ENCODE measurements at regions not wholly inside any gene's neighbourhood (a gene's known extent, or its start where the extent isn't known, plus 50 kb on each side); places are given as distances from the start of the nearest gene placed in this dataset.

GRCh38 chr3:147672436-147672835 is 263.3 kb downstream of the ZIC1 start:
- Mint-ChIP-seq H3K27me3 (ENCODE audit: insufficient read depth, low read depth, poor library complexity) (no peaks in the 10 kb centered on the region), H3K4me1 (no peaks in the 10 kb centered on the region)
- ATAC-seq = no peak

GRCh38 chr3:147675761-147676160 is 266.6 kb downstream of the ZIC1 start:
- no peaks in the 10 kb centered on the region for H3K27me3 Mint-ChIP-seq (ENCODE audit: insufficient read depth, low read depth, poor library complexity)
- TF ChIP-seq REST (IDR thresholded peaks at IDR 0.05; ENCODE audit: unreplicated experiment) = no peak
- TF ChIP-seq CREB1 (CRISPR knock-in tag; IDR thresholded peaks at IDR 0.05; ENCODE audit: low read depth) = no peak
- TF ChIP-seq STAT1 (IDR thresholded peaks at IDR 0.05; ENCODE audit: unreplicated experiment) = no peak
- TF ChIP-seq ZNF462 (CRISPR knock-in tag; IDR thresholded peaks at IDR 0.05) = no peak
- TF ChIP-seq CTCF (conservative IDR thresholded peaks at IDR 0.05; ENCODE audit: low read depth in 2 of 2) = no peak
- no peak for TF ChIP-seq JUNB (IDR thresholded peaks at IDR 0.05; ENCODE audit: unreplicated experiment)
- no peak for TF ChIP-seq POLR2AphosphoS5 (IDR thresholded peaks at IDR 0.05; ENCODE audit: low read depth)
- TF ChIP-seq NANOG (IDR thresholded peaks at IDR 0.05; ENCODE audit: borderline replicate concordance) = no peak
- no peak for TF ChIP-seq EZH2phosphoT487 (IDR thresholded peaks at IDR 0.05; ENCODE audit: unreplicated experiment)
- TF ChIP-seq EZH2 (IDR thresholded peaks at IDR 0.05; ENCODE audit: low read depth, unreplicated experiment) = no peak
- TF ChIP-seq ZNF331 (CRISPR knock-in tag; IDR thresholded peaks at IDR 0.05; ENCODE audit: low read depth) = no peak

More at GRCh38 chr3:147672436-147672835, 263.3 kb downstream of the ZIC1 start:
- H3K4me3 ChIP-seq = no peak overlapping the region
- H3K4me1 ChIP-seq (ENCODE audit: insufficient read depth) = no peaks in the 10 kb centered on the region
- TF ChIP-seq STAT1 (IDR thresholded peaks at IDR 0.05; ENCODE audit: unreplicated experiment) (no peak), ZNF114 (CRISPR knock-in tag; IDR thresholded peaks at IDR 0.05) (no peak), CREB1 (CRISPR knock-in tag; IDR thresholded peaks at IDR 0.05; ENCODE audit: low read depth) (no peak), JUNB (IDR thresholded peaks at IDR 0.05; ENCODE audit: unreplicated experiment) (no peak)
- H3K27ac Mint-ChIP-seq = no peak overlapping the region
- no peaks in the 10 kb centered on the region for H4K20me1 ChIP-seq (replicated peaks; ENCODE audit: insufficient read depth)
- H3K79me2 ChIP-seq (replicated peaks; ENCODE audit: insufficient read depth) = no peaks in the 10 kb centered on the region
- H3K36me3 ChIP-seq (ENCODE audit: insufficient read depth) = no peaks in the 10 kb centered on the region
- H3K27ac ChIP-seq (ENCODE audit: low read depth) = no peak overlapping the region
- H3K4me3 Mint-ChIP-seq = no peak overlapping the region
- no peaks in the 10 kb centered on the region for H3K27me3 ChIP-seq (ENCODE audit: insufficient read depth)
- H3K9me3 Mint-ChIP-seq = no peaks in the 10 kb centered on the region
- H3K9me2 ChIP-seq (ENCODE audit: insufficient read depth) = no peaks in the 10 kb centered on the region
- no peak for DNase-seq (ENCODE audit: low spot score)
- no peak overlapping the region for H3K4me2 ChIP-seq
- no peaks in the 10 kb centered on the region for H3K36me3 Mint-ChIP-seq (ENCODE audit: low read depth)
- no peaks in the 10 kb centered on the region for H3F3A ChIP-seq (replicated peaks; ENCODE audit: low read depth)
- no peak overlapping the region for H2AFZ ChIP-seq

More at GRCh38 chr3:147675761-147676160, 266.6 kb downstream of the ZIC1 start:
- H3K79me2 ChIP-seq (replicated peaks; ENCODE audit: insufficient read depth) = no peaks in the 10 kb centered on the region
- H3K27ac ChIP-seq (ENCODE audit: low read depth) = no peak overlapping the region
- H3K4me2 ChIP-seq = no peak overlapping the region
- ATAC-seq (no peak), DNase-seq (ENCODE audit: low spot score) (no peak)
- no peaks in the 10 kb centered on the region for H3K27me3 ChIP-seq (ENCODE audit: insufficient read depth)
- no peaks in the 10 kb centered on the region for H3F3A ChIP-seq (replicated peaks; ENCODE audit: low read depth)
- no peak overlapping the region for H2AFZ ChIP-seq
- H3K9me3 Mint-ChIP-seq = no peaks in the 10 kb centered on the region
- H3K9me2 ChIP-seq (ENCODE audit: insufficient read depth) = no peaks in the 10 kb centered on the region; the same call in 1 of the 2 replicates
- no peaks in the 10 kb centered on the region for H3K4me1 ChIP-seq (ENCODE audit: insufficient read depth)
- H3K36me3 ChIP-seq (ENCODE audit: insufficient read depth) = no peaks in the 10 kb centered on the region
- no peak overlapping the region for H3K4me3 Mint-ChIP-seq
- H4K20me1 ChIP-seq (replicated peaks; ENCODE audit: insufficient read depth) = no peaks in the 10 kb centered on the region
- no peaks in the 10 kb centered on the region for H3K36me3 Mint-ChIP-seq (ENCODE audit: low read depth)
- no peak overlapping the region for H3K27ac Mint-ChIP-seq
- H3K4me1 Mint-ChIP-seq = no peaks in the 10 kb centered on the region
- H3K4me3 ChIP-seq = no peak overlapping the region

All from GM23338 (cell line).